ENCODE measurements at regions not wholly inside any gene's neighbourhood (a gene's known extent, or its start where the extent isn't known, plus 50 kb on each side); places are given as distances from the start of the nearest gene placed in this dataset.

DNA sequence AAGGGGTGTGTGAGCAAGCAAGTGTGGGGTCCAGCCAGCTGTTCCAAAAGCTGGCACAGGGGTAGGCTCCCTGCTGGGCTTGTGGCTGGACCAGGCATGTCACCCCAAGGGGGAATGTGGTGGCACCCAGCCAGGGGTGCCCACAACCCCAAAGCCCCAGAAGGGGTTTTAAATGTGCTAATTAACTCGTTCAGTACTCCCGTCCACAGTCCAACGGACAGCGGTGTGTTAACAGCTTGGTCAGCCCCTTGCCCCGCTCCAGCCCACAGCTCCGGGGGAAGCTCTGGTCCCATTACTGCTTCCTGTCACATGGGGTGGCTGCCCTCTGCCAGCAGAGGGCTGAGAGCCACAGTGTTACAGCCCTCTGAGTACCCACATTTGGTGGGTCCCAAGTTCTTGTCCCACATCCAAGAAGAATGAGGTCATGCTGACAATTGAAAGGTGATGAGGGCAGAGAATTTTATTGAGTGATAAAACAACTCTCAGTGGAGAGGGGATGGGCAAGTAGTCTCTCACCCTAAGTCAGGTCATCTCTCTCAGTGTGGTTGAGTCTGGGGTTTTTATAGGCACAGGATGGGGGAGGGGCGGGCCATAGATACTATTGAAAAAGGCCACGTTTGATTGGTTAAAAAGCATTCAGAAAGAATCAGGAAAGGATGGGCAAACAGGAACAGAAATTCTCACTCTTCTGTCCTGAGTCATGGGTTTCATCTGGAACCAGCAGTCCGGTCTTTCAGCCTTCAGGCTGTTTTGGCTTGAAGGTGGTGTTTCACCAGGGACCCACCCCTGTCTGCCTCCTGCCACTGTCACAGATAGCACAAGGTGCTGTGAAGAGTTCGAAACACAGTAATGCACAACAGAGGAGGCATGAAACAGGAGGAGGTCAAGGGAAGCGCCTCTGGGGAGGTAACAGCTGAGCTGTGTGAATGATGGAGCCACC lies 238.5 kb downstream of the NFATC2 start:
- ChIA-PET POLR2A (no interaction called here), CTCF (interaction anchor here (0.9 to 17.1 kb wide), 5 partner anchors 9 to 314 kb away, joined by 3 to 565 read pairs (median 53); no protein-coding TSS in a partner anchor)
- FAIRE-seq (no peak), DNase-seq (ENCODE audit: low read depth in 1 of 2, low spot score in 1 of 2) (no peak), ATAC-seq (no peak)
- H3K9me3 ChIP-seq, result peaks cover 9% of the 10 kb centered on the region; the same call in 2 of the 3 replicates
- H3K4me1 ChIP-seq, result 0 out of 3 replicates have a peak, but pooled peaks cover 3% of the 10 kb centered on the region
- H3K4me2 ChIP-seq, result no peak overlapping the region
- no peak overlapping the region for H3K27ac ChIP-seq
- WGBS (ENCODE audit: missing lambda C conversion rate), result 57% methylated on average over 11 of the region's 11 CpGs
- H3K4me3 ChIP-seq, result no peak overlapping the region
- no peak for TF ChIP-seq POLR2A (IDR thresholded peaks at IDR 0.05; ENCODE audit: low read length)
- TF ChIP-seq RARB (CRISPR knock-in tag; IDR thresholded peaks at IDR 0.05), result no peak
- TF ChIP-seq MAX (IDR thresholded peaks at IDR 0.05), result no peak
- no peak for TF ChIP-seq HES2 (IDR thresholded peaks at IDR 0.05)
- TF ChIP-seq ZSCAN20 (CRISPR knock-in tag; IDR thresholded peaks at IDR 0.05), result no peak
- TF ChIP-seq HOXB13 (CRISPR knock-in tag; IDR thresholded peaks at IDR 0.05; ENCODE audit: low read depth), result no peak
- TF ChIP-seq, protein P1, sequence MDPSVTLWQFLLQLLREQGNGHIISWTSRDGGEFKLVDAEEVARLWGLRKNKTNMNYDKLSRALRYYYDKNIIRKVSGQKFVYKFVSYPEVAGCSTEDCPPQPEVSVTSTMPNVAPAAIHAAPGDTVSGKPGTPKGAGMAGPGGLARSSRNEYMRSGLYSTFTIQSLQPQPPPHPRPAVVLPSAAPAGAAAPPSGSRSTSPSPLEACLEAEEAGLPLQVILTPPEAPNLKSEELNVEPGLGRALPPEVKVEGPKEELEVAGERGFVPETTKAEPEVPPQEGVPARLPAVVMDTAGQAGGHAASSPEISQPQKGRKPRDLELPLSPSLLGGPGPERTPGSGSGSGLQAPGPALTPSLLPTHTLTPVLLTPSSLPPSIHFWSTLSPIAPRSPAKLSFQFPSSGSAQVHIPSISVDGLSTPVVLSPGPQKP (IDR thresholded peaks at IDR 0.05; ENCODE audit: low read depth, low read length), result no peak
- no peak for TF ChIP-seq RNF2 (IDR thresholded peaks at IDR 0.05; ENCODE audit: borderline replicate concordance, low read depth)

DNA sequence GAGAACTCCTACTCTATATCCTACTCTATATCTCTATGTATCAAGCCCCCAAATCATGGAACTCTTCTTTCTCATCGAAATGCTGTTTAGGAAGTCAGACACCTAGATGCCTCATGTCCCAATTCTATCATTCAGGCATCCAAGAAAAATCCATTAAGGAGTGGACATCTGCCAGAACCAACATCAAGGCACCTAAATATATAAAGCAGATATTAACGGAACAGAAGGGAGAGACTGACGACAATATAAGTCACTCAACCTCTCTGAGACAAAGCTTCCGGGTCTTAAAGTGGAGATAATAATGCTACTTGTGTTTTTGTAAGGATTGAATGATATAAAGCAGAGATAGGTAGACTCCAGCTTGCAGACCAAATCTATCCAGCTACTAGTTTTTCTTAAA lies 241.5 kb downstream of the NFATC2 start:
- ATAC-seq (no peak), DNase-seq (ENCODE audit: low read depth in 1 of 2, low spot score in 1 of 2) (no peak), FAIRE-seq (no peak)
- 43% methylated on average over 4 of the region's 4 CpGs for WGBS (ENCODE audit: missing lambda C conversion rate)
- Histone ChIP-seq H3K9me3 (peaks cover 9% of the 10 kb centered on the region; the same call in 2 of the 3 replicates), H3K4me1 (no peaks in the 10 kb centered on the region), H3K4me2 (no peak overlapping the region), H3K27ac (no peak overlapping the region), H3K4me3 (no peak overlapping the region)
- ChIA-PET CTCF (interaction anchor here (0.7 to 17.1 kb wide), 6 partner anchors 23 to 311 kb away, joined by 3 to 565 read pairs (median 3); no protein-coding TSS in a partner anchor), POLR2A (interaction anchor here (1.4 kb wide), 1 partner anchor 343 kb away, joined by 4 read pairs; the partner anchor contains the start of genes DPM1 and MOCS3)
- TF ChIP-seq CHD4 (IDR thresholded peaks at IDR 0.05; ENCODE audit: borderline replicate concordance), result no peak
- TF ChIP-seq, protein P2, sequence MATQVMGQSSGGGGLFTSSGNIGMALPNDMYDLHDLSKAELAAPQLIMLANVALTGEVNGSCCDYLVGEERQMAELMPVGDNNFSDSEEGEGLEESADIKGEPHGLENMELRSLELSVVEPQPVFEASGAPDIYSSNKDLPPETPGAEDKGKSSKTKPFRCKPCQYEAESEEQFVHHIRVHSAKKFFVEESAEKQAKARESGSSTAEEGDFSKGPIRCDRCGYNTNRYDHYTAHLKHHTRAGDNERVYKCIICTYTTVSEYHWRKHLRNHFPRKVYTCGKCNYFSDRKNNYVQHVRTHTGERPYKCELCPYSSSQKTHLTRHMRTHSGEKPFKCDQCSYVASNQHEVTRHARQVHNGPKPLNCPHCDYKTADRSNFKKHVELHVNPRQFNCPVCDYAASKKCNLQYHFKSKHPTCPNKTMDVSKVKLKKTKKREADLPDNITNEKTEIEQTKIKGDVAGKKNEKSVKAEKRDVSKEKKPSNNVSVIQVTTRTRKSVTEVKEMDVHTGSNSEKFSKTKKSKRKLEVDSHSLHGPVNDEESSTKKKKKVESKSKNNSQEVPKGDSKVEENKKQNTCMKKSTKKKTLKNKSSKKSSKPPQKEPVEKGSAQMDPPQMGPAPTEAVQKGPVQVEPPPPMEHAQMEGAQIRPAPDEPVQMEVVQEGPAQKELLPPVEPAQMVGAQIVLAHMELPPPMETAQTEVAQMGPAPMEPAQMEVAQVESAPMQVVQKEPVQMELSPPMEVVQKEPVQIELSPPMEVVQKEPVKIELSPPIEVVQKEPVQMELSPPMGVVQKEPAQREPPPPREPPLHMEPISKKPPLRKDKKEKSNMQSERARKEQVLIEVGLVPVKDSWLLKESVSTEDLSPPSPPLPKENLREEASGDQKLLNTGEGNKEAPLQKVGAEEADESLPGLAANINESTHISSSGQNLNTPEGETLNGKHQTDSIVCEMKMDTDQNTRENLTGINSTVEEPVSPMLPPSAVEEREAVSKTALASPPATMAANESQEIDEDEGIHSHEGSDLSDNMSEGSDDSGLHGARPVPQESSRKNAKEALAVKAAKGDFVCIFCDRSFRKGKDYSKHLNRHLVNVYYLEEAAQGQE (IDR thresholded peaks at IDR 0.05), result no peak
- TF ChIP-seq MAFK (IDR thresholded peaks at IDR 0.05; ENCODE audit: partially characterized antibody), result no peak

DNA sequence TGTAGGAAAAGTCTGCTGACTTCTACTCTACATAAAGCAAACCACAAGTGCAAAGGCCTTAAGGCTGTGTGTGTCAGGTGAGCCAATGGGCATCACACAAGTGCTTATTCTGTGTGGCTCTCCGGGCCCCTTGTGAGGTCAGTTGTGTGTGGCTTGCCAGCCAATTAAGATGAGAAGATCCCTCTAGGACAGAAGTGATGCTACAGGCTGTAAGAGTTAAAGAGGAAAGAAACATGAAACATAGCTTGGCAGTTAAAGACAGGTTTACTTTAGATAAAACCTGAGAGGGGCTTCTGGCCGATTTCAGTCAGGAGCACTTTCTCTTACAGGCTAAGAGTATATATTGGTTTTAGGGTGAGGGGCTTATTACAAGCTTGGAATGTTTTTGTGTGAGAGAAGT lies 242.4 kb downstream of the NFATC2 start:
- no peak overlapping the region for H3K4me3 ChIP-seq
- TF ChIP-seq FOSL2 (IDR thresholded peaks at IDR 0.05) (no peak), FOSL2 (CRISPR knock-in tag; IDR thresholded peaks at IDR 0.05) (no peak), HEYL (CRISPR knock-in tag; IDR thresholded peaks at IDR 0.05) (no peak), MAX (IDR thresholded peaks at IDR 0.05) (no peak), MAZ (IDR thresholded peaks at IDR 0.05; ENCODE audit: borderline replicate concordance, low read depth, low read length) (no peak), SMC3 (IDR thresholded peaks at IDR 0.05) (no peak), RAD21 (conservative IDR thresholded peaks at IDR 0.05 in 1 of 2, IDR thresholded peaks at IDR 0.05 in 1 of 2) (no peak), EHMT2 (IDR thresholded peaks at IDR 0.05; ENCODE audit: low read depth) (no peak), ATOH8 (CRISPR knock-in tag; IDR thresholded peaks at IDR 0.05; ENCODE audit: low read depth) (no peak), HDAC2 (IDR thresholded peaks at IDR 0.05) (no peak), CHD4 (IDR thresholded peaks at IDR 0.05; ENCODE audit: borderline replicate concordance) (no peak)
- TF ChIP-seq, protein P3, sequence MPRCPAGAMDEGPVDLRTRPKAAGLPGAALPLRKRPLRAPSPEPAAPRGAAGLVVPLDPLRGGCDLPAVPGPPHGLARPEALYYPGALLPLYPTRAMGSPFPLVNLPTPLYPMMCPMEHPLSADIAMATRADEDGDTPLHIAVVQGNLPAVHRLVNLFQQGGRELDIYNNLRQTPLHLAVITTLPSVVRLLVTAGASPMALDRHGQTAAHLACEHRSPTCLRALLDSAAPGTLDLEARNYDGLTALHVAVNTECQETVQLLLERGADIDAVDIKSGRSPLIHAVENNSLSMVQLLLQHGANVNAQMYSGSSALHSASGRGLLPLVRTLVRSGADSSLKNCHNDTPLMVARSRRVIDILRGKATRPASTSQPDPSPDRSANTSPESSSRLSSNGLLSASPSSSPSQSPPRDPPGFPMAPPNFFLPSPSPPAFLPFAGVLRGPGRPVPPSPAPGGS (IDR thresholded peaks at IDR 0.05), result no peak
- no peak for DNase-seq (ENCODE audit: low read depth in 1 of 2, low spot score in 1 of 2)
- no peak for ATAC-seq
- no peak overlapping the region for H3K27ac ChIP-seq
- no peak for FAIRE-seq
- peaks cover 9% of the 10 kb centered on the region; the same call in 2 of the 3 replicates for H3K9me3 ChIP-seq
- no peak overlapping the region for H3K4me2 ChIP-seq
- CTCF ChIA-PET, result interaction anchor here (0.7 to 17.1 kb wide), 9 partner anchors 7 to 1080 kb away, joined by 3 to 565 read pairs (median 3); no protein-coding TSS in a partner anchor
- POLR2A ChIA-PET, result interaction anchor here (1.4 kb wide), 1 partner anchor 342 kb away, joined by 4 read pairs; the partner anchor contains the start of genes DPM1 and MOCS3
- WGBS (ENCODE audit: missing lambda C conversion rate), result 4% methylated on average over 2 of the region's 2 CpGs
- no peaks in the 10 kb centered on the region for H3K4me1 ChIP-seq
